GM12878 (cell line): ENCODE measurements at regions not wholly inside any gene's neighbourhood (a gene's known extent, or its start where the extent isn't known, plus 50 kb on each side); places are given as distances from the start of the nearest gene placed in this dataset.
"Not testable (repeated sequence)": the region's sequence is repeated elsewhere in the genome, so short reads cannot be mapped to it uniquely, and the experiment has no call there.

Experiments used
- ATAC-seq: fragments of 200-7000 bp; cut with Tn5 transposase; 3 replicates; pipeline ENCODE4 v1.9.1; 2020; ENCODE audit warnings: mild to moderate bottlenecking, moderate library complexity
- BruUV-seq: library from RNA; stranded (reverse); fragments of 400-500 nt; replicated peaks from 2 replicates; lab custom pipeline; 2021; lab: Mats Ljungman, UMichigan
- CTCF ChIA-PET: fragments of 300-600 bp; sonication (Branson Sonifier 250); formaldehyde crosslinking; extraction: SDS; loops from one replicate; lab custom pipeline; 2021; ENCODE audit warnings: inconsistent platforms; lab: Yijun Ruan, JAX
- POLR2A ChIA-PET: fragments of 350-600 bp; formaldehyde crosslinking; extraction: SDS; loops from one replicate; lab custom pipeline; 2021; ENCODE audit warnings: inconsistent platforms; lab: Charles Lee
- RAD21 ChIA-PET: fragments of 300-600 bp; sonication (Branson Sonifier 250); formaldehyde crosslinking; loops from one replicate; lab custom pipeline; 2023; ENCODE audit warnings: antibody characterized with exemption; ENCODE audit not compliant: unreplicated experiment; lab: Charles Lee
- SMC1A ChIA-PET: fragments of 300-600 bp; sonication (Branson Sonifier 250); formaldehyde crosslinking; loops from one replicate; lab custom pipeline; 2023; ENCODE audit not compliant: unreplicated experiment, uncharacterized antibody; lab: Charles Lee
- DNase-seq: peaks from one replicate; pipeline ENCODE4 v3.0.0-alpha.2; 2011; ENCODE audit warnings: low read depth, low spot score
- FAIRE-seq: peaks from 3 replicates; lab custom pipeline; 2011; peaks lifted over from hg19 to GRCh38; lab: Jason Lieb, UNC
- H2AFZ ChIP-seq: 2 replicates; pipeline ENCODE4 v1.6.0; 2011; ENCODE audit warnings: low read depth, low read length, control low read depth; ENCODE audit not compliant: control insufficient read depth
- H3K27ac ChIP-seq: 2 replicates; pipeline ENCODE4 v1.5.1; 2011; ENCODE audit warnings: control low read depth; ENCODE audit not compliant: control insufficient read depth, insufficient read depth
- H3K27me3 ChIP-seq, 2 experiments: replicated peaks in 1 of 2; 2 replicates each; pipeline versions ENCODE4 v1.6.0 to v1.6.1; 2011; ENCODE audit warnings: low read length in 1 of 2; ENCODE audit not compliant: control insufficient read depth in 2 of 2, insufficient read depth in 2 of 2
- H3K36me3 ChIP-seq, 2 experiments: 2 replicates each; pipeline ENCODE4 v1.5.1; 2011; ENCODE audit warnings: low read length in 1 of 2; ENCODE audit not compliant: control insufficient read depth in 2 of 2, insufficient read depth in 2 of 2
- H3K4me1 ChIP-seq: 2 replicates; pipeline ENCODE4 v1.6.1; 2011; ENCODE audit warnings: mild to moderate bottlenecking, low read length, moderate library complexity, mixed read lengths; ENCODE audit not compliant: control insufficient read depth, insufficient read depth
- H3K4me2 ChIP-seq: 2 replicates; pipeline ENCODE4 v1.6.0; 2011; ENCODE audit warnings: control low read depth; ENCODE audit not compliant: control insufficient read depth, insufficient read depth
- H3K4me3 ChIP-seq: fragments of 200-600 bp; sonication (generic); 2 replicates; pipeline ENCODE4 v1.5.1; 2016
- H3K79me2 ChIP-seq: 2 replicates; pipeline ENCODE4 v1.6.0; 2011; ENCODE audit warnings: low read length; ENCODE audit not compliant: control insufficient read depth, insufficient read depth
- H3K9ac ChIP-seq: 2 replicates; pipeline ENCODE4 v1.8.0; 2011; ENCODE audit warnings: low read length, control low read depth, mixed read lengths; ENCODE audit not compliant: control insufficient read depth, insufficient read depth
- H3K9me3 ChIP-seq: replicated peaks from 3 replicates; pipeline ENCODE4 v1.5.1; 2011; ENCODE audit warnings: mild to moderate bottlenecking, low read length; ENCODE audit not compliant: control insufficient read depth, insufficient read depth
- H4K20me1 ChIP-seq: 2 replicates; pipeline ENCODE4 v1.6.0; 2011; ENCODE audit not compliant: control insufficient read depth, insufficient read depth
- E2F4 ChIP-seq: IDR thresholded peaks from 2 replicates; pipeline ENCODE4 v1.6.1; 2012; ENCODE audit warnings: low read depth, low read length, improper control_type of control experiment
- GATAD2B ChIP-seq: fragments of 450-650 bp; conservative IDR thresholded peaks from 2 replicates; pipeline ENCODE4 v1.6.1; 2017; ENCODE audit warnings: low read depth, mild to moderate bottlenecking, moderate library complexity
- HSF1 ChIP-seq: fragments of 150-350 bp; IDR thresholded peaks from 2 replicates; pipeline ENCODE4 v1.6.1; 2014; ENCODE audit warnings: mild to moderate bottlenecking, low read depth, low read length
- NBN ChIP-seq: fragments of 450-650 bp; IDR thresholded peaks from 2 replicates; pipeline ENCODE4 v1.6.1; 2016
- PBX3 ChIP-seq: IDR thresholded peaks from 2 replicates; pipeline ENCODE4 v1.6.1; 2011; ENCODE audit warnings: mild to moderate bottlenecking, low read depth, low read length, moderate library complexity; ENCODE audit not compliant: insufficient replicate concordance
- POU2F2 ChIP-seq: IDR thresholded peaks from 3 replicates; pipeline ENCODE4 v1.6.1; 2011; ENCODE audit warnings: low read depth, mild to moderate bottlenecking, low read length, borderline replicate concordance
- SPI1 ChIP-seq: IDR thresholded peaks from 2 replicates; pipeline ENCODE4 v1.6.1; 2011; ENCODE audit warnings: low read depth, mild to moderate bottlenecking, low read length, moderate library complexity, borderline replicate concordance; ENCODE audit not compliant: insufficient read depth
- TBL1XR1 ChIP-seq: IDR thresholded peaks from 2 replicates; pipeline ENCODE4 v1.6.1; 2012; ENCODE audit warnings: low read depth, low read length, improper control_type of control experiment
- WGBS: methylation state at CpG from one replicate; pipeline ENCODE4 v1.1.6; 2016; ENCODE audit warnings: low lambda C conversion rate; ENCODE audit not compliant: insufficient replicate concordance, insufficient coverage; ENCODE audit errors: missing lambda C conversion rate; 5-methylcytosine and 5-hydroxymethylcytosine counted together
- in situ Hi-C: fragments of 300-500 bp; cut with MboI; formaldehyde crosslinking; loops from 9 replicates; pipeline ENCODE4 v1.14.3; 2018; ENCODE audit warnings: mixed read lengths
- intact Hi-C: fragments of 100-400 bp; cut with micrococcal nuclease; formaldehyde crosslinking; loops from one replicate; pipeline ENCODE4 v1.14.2; 2022; ENCODE audit not compliant: unreplicated experiment

GRCh38 chr18:5702016-5702415, 158.2 kb upstream of the EPB41L3 start:
- BruUV-seq, H3K4me3 ChIP-seq, SMC1A ChIA-PET, H2AFZ ChIP-seq, H3K27me3 ChIP-seq, H3K4me1 ChIP-seq, FAIRE-seq, CTCF ChIA-PET, intact Hi-C loops, RAD21 ChIA-PET, H3K9me3 ChIP-seq, POLR2A ChIA-PET, H3K27ac ChIP-seq, H3K36me3 ChIP-seq, ATAC-seq, H3K9ac ChIP-seq, DNase-seq, H4K20me1 ChIP-seq, in situ Hi-C loops, H3K79me2 ChIP-seq, H3K4me2 ChIP-seq: not testable (repeated sequence)
- WGBS: 30% methylated on average over 7 of the region's 7 CpGs

- no peak for FAIRE-seq
- POLR2A ChIA-PET: no interaction called here
- intact Hi-C loops: no loop called here
- TF ChIP-seq PBX3: no peak
- no peak for TF ChIP-seq TBL1XR1
- TF ChIP-seq POU2F2: no peak
- no peak for TF ChIP-seq E2F4
- TF ChIP-seq NBN: no peak
- TF ChIP-seq HSF1: no peak
- TF ChIP-seq SPI1: no peak
- no peak for TF ChIP-seq GATAD2B
- TF ChIP-seq, all 136 proteins: peak for 0
- ChIA-PET RAD21 (no interaction called here), SMC1A (no interaction called here), CTCF (no interaction called here)
- 14% methylated on average over 6 of the region's 6 CpGs for WGBS
- H3K9me3 ChIP-seq: no peaks in the 10 kb centered on the region
- no peaks in the 10 kb centered on the region for H3K36me3 ChIP-seq
- BruUV-seq: no TSS peak
- H2AFZ ChIP-seq: no peak overlapping the region
- no peaks in the 10 kb centered on the region for H3K79me2 ChIP-seq
- H3K4me2 ChIP-seq: no peak overlapping the region
- H3K4me1 ChIP-seq: no peaks in the 10 kb centered on the region
- no peaks in the 10 kb centered on the region for H4K20me1 ChIP-seq
- H3K9ac ChIP-seq: no peak overlapping the region
- no peak overlapping the region for H3K4me3 ChIP-seq
- DNase-seq (no peak), ATAC-seq (no peak)
- no peaks in the 10 kb centered on the region for H3K27me3 ChIP-seq
- no peak overlapping the region for H3K27ac ChIP-seq
- in situ Hi-C loops: no loop called here
These were observed 150.0 kb upstream of the EPB41L3 start for GRCh38 chr18:5693699-5694294.
